ENCODE measurements at regions not wholly inside any gene's neighbourhood (a gene's known extent, or its start where the extent isn't known, plus 50 kb on each side); places are given as distances from the start of the nearest gene placed in this dataset.

GRCh38 chr2:59882279-59882678 is 671.2 kb downstream of the BCL11A start:
- H3K27ac ChIP-seq (ENCODE audit: low read depth in 1 of 2, low read length in 2 of 2): no peak overlapping the region
- no peak overlapping the region for H3K4me3 ChIP-seq (ENCODE audit: low read length in 2 of 2)
- H3K4me1 ChIP-seq (ENCODE audit: control insufficient read depth in 1 of 2, insufficient read depth in 2 of 2, low read length in 2 of 2): no peaks in the 10 kb centered on the region
- DNase-seq (no peak), ATAC-seq (ENCODE audit: low FRiP score) (no peak)
- WGBS, 2 donors: 89 to 99% methylated on average over 3 of the region's 3 CpGs
- H3K36me3 ChIP-seq (ENCODE audit: control insufficient read depth in 1 of 2, insufficient read depth in 2 of 2, low read length in 1 of 2): no peaks in the 10 kb centered on the region
- no peaks in the 10 kb centered on the region for H3K27me3 ChIP-seq (ENCODE audit: control insufficient read depth in 1 of 2, insufficient read depth in 2 of 2, low read length in 1 of 2)
- no peaks in the 10 kb centered on the region for H3K9me3 ChIP-seq (ENCODE audit: control insufficient read depth, low read length)
- intact Hi-C loops (cut with DNase I): no loop called here

- no peak overlapping the region for H3K4me3 ChIP-seq (ENCODE audit: low read length in 2 of 2)
- no peak for DNase-seq
- no peak for ATAC-seq (ENCODE audit: low FRiP score)
- H3K27me3 ChIP-seq (ENCODE audit: control insufficient read depth in 1 of 2, insufficient read depth in 2 of 2, low read length in 1 of 2): no peaks in the 10 kb centered on the region
- H3K36me3 ChIP-seq (ENCODE audit: control insufficient read depth in 1 of 2, insufficient read depth in 2 of 2, low read length in 1 of 2): no peaks in the 10 kb centered on the region
- intact Hi-C loops (cut with DNase I): no loop called here
- H3K4me1 ChIP-seq (ENCODE audit: control insufficient read depth in 1 of 2, insufficient read depth in 2 of 2, low read length in 2 of 2): no peaks in the 10 kb centered on the region
- no peaks in the 10 kb centered on the region for H3K9me3 ChIP-seq (ENCODE audit: control insufficient read depth, low read length)
- WGBS, 2 donors: 80 to 81% methylated on average over 1 of the region's 1 CpG
- no peak overlapping the region for H3K27ac ChIP-seq (ENCODE audit: low read depth in 1 of 2, low read length in 2 of 2)
These were observed 672.2 kb downstream of the BCL11A start for GRCh38 chr2:59881218-59881617.

- DNase-seq (no peak), ATAC-seq (ENCODE audit: low FRiP score) (no peak)
- Histone ChIP-seq H3K9me3 (ENCODE audit: control insufficient read depth, low read length) (no peaks in the 10 kb centered on the region), H3K4me3 (ENCODE audit: low read length in 2 of 2) (no peak overlapping the region), H3K36me3 (ENCODE audit: control insufficient read depth in 1 of 2, insufficient read depth in 2 of 2, low read length in 1 of 2) (no peaks in the 10 kb centered on the region), H3K27me3 (ENCODE audit: control insufficient read depth in 1 of 2, insufficient read depth in 2 of 2, low read length in 1 of 2) (no peaks in the 10 kb centered on the region), H3K4me1 (ENCODE audit: control insufficient read depth in 1 of 2, insufficient read depth in 2 of 2, low read length in 2 of 2) (no peaks in the 10 kb centered on the region), H3K27ac (ENCODE audit: low read depth in 1 of 2, low read length in 2 of 2) (no peak overlapping the region)
- intact Hi-C loops (cut with DNase I): no loop called here
- WGBS, 2 donors: 80% methylated on average over 9 of the region's 9 CpGs
These were observed 673.7 kb downstream of the BCL11A start for GRCh38 chr2:59879700-59880131.

GRCh38 chr2:59875836-59876235 is 677.6 kb downstream of the BCL11A start:
- no peaks in the 10 kb centered on the region for H3K27me3 ChIP-seq (ENCODE audit: control insufficient read depth in 1 of 2, insufficient read depth in 2 of 2, low read length in 1 of 2)
- intact Hi-C loops (cut with DNase I): no loop called here
- no peak overlapping the region for H3K27ac ChIP-seq (ENCODE audit: low read depth in 1 of 2, low read length in 2 of 2)
- no peak for ATAC-seq (ENCODE audit: low FRiP score)
- no peaks in the 10 kb centered on the region for H3K4me1 ChIP-seq (ENCODE audit: control insufficient read depth in 1 of 2, insufficient read depth in 2 of 2, low read length in 2 of 2)
- H3K36me3 ChIP-seq (ENCODE audit: control insufficient read depth in 1 of 2, insufficient read depth in 2 of 2, low read length in 1 of 2): no peaks in the 10 kb centered on the region
- H3K4me3 ChIP-seq (ENCODE audit: low read length in 2 of 2): no peak overlapping the region
- DNase-seq: no peak
- H3K9me3 ChIP-seq (ENCODE audit: control insufficient read depth, low read length): no peaks in the 10 kb centered on the region
- 83 to 85% methylated on average over 5 of the region's 5 CpGs for WGBS, 2 donors

GRCh38 chr2:59874971-59875755 is 678.3 kb downstream of the BCL11A start:
- Histone ChIP-seq H3K36me3 (ENCODE audit: control insufficient read depth in 1 of 2, insufficient read depth in 2 of 2, low read length in 1 of 2) (no peaks in the 10 kb centered on the region), H3K4me1 (ENCODE audit: control insufficient read depth in 1 of 2, insufficient read depth in 2 of 2, low read length in 2 of 2) (no peaks in the 10 kb centered on the region), H3K27me3 (ENCODE audit: control insufficient read depth in 1 of 2, insufficient read depth in 2 of 2, low read length in 1 of 2) (no peaks in the 10 kb centered on the region), H3K4me3 (ENCODE audit: low read length in 2 of 2) (no peak overlapping the region), H3K9me3 (ENCODE audit: control insufficient read depth, low read length) (no peaks in the 10 kb centered on the region), H3K27ac (ENCODE audit: low read depth in 1 of 2, low read length in 2 of 2) (no peak overlapping the region)
- WGBS, 2 donors: 54 to 83% methylated on average over 2 of the region's 2 CpGs
- ATAC-seq (ENCODE audit: low FRiP score) (no peak), DNase-seq (no peak)
- intact Hi-C loops (cut with DNase I): no loop called here

- H3K9me3 ChIP-seq (ENCODE audit: control insufficient read depth, low read length): no peaks in the 10 kb centered on the region
- 78 to 84% methylated on average over 7 of the region's 7 CpGs for WGBS, 2 donors
- intact Hi-C loops (cut with DNase I): no loop called here
- H3K36me3 ChIP-seq (ENCODE audit: control insufficient read depth in 1 of 2, insufficient read depth in 2 of 2, low read length in 1 of 2): no peaks in the 10 kb centered on the region
- H3K4me3 ChIP-seq (ENCODE audit: low read length in 2 of 2): no peak overlapping the region
- H3K4me1 ChIP-seq (ENCODE audit: control insufficient read depth in 1 of 2, insufficient read depth in 2 of 2, low read length in 2 of 2): no peaks in the 10 kb centered on the region
- no peak overlapping the region for H3K27ac ChIP-seq (ENCODE audit: low read depth in 1 of 2, low read length in 2 of 2)
- ATAC-seq (ENCODE audit: low FRiP score): no peak
- DNase-seq: no peak
- no peaks in the 10 kb centered on the region for H3K27me3 ChIP-seq (ENCODE audit: control insufficient read depth in 1 of 2, insufficient read depth in 2 of 2, low read length in 1 of 2)
These were observed 679.1 kb downstream of the BCL11A start for GRCh38 chr2:59874361-59874760.

- no peak overlapping the region for H3K27ac ChIP-seq (ENCODE audit: low read depth in 1 of 2, low read length in 2 of 2)
- 36 to 39% methylated on average over 3 of the region's 3 CpGs for WGBS, 2 donors
- intact Hi-C loops (cut with DNase I): no loop called here
- no peaks in the 10 kb centered on the region for H3K27me3 ChIP-seq (ENCODE audit: control insufficient read depth in 1 of 2, insufficient read depth in 2 of 2, low read length in 1 of 2)
- no peak for ATAC-seq (ENCODE audit: low FRiP score)
- no peaks in the 10 kb centered on the region for H3K36me3 ChIP-seq (ENCODE audit: control insufficient read depth in 1 of 2, insufficient read depth in 2 of 2, low read length in 1 of 2)
- H3K4me1 ChIP-seq (ENCODE audit: control insufficient read depth in 1 of 2, insufficient read depth in 2 of 2, low read length in 2 of 2): no peaks in the 10 kb centered on the region
- H3K4me3 ChIP-seq (ENCODE audit: low read length in 2 of 2): no peak overlapping the region
- no peaks in the 10 kb centered on the region for H3K9me3 ChIP-seq (ENCODE audit: control insufficient read depth, low read length)
- no peak for DNase-seq
These were observed 681.6 kb downstream of the BCL11A start for GRCh38 chr2:59871830-59872229.

- H3K4me3 ChIP-seq (ENCODE audit: low read length in 2 of 2): no peak overlapping the region
- H3K27me3 ChIP-seq (ENCODE audit: control insufficient read depth in 1 of 2, insufficient read depth in 2 of 2, low read length in 1 of 2): no peaks in the 10 kb centered on the region
- DNase-seq (no peak), ATAC-seq (ENCODE audit: low FRiP score) (no peak)
- no peaks in the 10 kb centered on the region for H3K4me1 ChIP-seq (ENCODE audit: control insufficient read depth in 1 of 2, insufficient read depth in 2 of 2, low read length in 2 of 2)
- H3K27ac ChIP-seq (ENCODE audit: low read depth in 1 of 2, low read length in 2 of 2): no peak overlapping the region
- H3K9me3 ChIP-seq (ENCODE audit: control insufficient read depth, low read length): no peaks in the 10 kb centered on the region
- intact Hi-C loops (cut with DNase I): no loop called here
- WGBS, 2 donors: 49 to 68% methylated on average over 2 of the region's 2 CpGs
- H3K36me3 ChIP-seq (ENCODE audit: control insufficient read depth in 1 of 2, insufficient read depth in 2 of 2, low read length in 1 of 2): no peaks in the 10 kb centered on the region
These were observed 684.5 kb downstream of the BCL11A start for GRCh38 chr2:59868981-59869380.

GRCh38 chr2:59866436-59866835 is 687.0 kb downstream of the BCL11A start:
- 74 to 90% methylated on average over 3 of the region's 3 CpGs for WGBS, 2 donors
- Histone ChIP-seq H3K36me3 (ENCODE audit: control insufficient read depth in 1 of 2, insufficient read depth in 2 of 2, low read length in 1 of 2) (no peaks in the 10 kb centered on the region), H3K4me1 (ENCODE audit: control insufficient read depth in 1 of 2, insufficient read depth in 2 of 2, low read length in 2 of 2) (no peaks in the 10 kb centered on the region), H3K27ac (ENCODE audit: low read depth in 1 of 2, low read length in 2 of 2) (no peak overlapping the region), H3K9me3 (ENCODE audit: control insufficient read depth, low read length) (no peaks in the 10 kb centered on the region), H3K27me3 (ENCODE audit: control insufficient read depth in 1 of 2, insufficient read depth in 2 of 2, low read length in 1 of 2) (no peaks in the 10 kb centered on the region), H3K4me3 (ENCODE audit: low read length in 2 of 2) (no peak overlapping the region)
- DNase-seq: no peak
- intact Hi-C loops (cut with DNase I): no loop called here
- no peak for ATAC-seq (ENCODE audit: low FRiP score)
